HepG2 (cell line): ENCODE measurements at regions not wholly inside any gene's neighbourhood (a gene's known extent, or its start where the extent isn't known, plus 50 kb on each side); places are given as distances from the start of the nearest gene placed in this dataset.

Experiments
- ARHGAP35 ChIP-seq: sonication (generic); formaldehyde crosslinking; IDR thresholded peaks from 2 replicates; pipeline ENCODE4 v1.9.0; 2022; ENCODE audit warnings: mild to moderate bottlenecking, inconsistent platforms, moderate library complexity, missing genetic modification reagents, borderline replicate concordance
- CENPX ChIP-seq: sonication (generic); formaldehyde crosslinking; IDR thresholded peaks from 2 replicates; pipeline ENCODE4 v1.9.0; 2021; ENCODE audit warnings: mild to moderate bottlenecking, missing genetic modification reagents, moderate library complexity
- ERF ChIP-seq: IDR thresholded peaks from 2 replicates; pipeline ENCODE4 v1.6.1; 2018; ENCODE audit warnings: missing biosample characterization, missing genetic modification reagents
- FOXO4 ChIP-seq: sonication (generic); formaldehyde crosslinking; conservative IDR thresholded peaks from 2 replicates; pipeline ENCODE4 v1.8.1; 2023; ENCODE audit warnings: missing genetic modification reagents
- HBP1 ChIP-seq: IDR thresholded peaks from 2 replicates; pipeline ENCODE4 v1.6.1; 2016; ENCODE audit warnings: low read depth, control low read depth
- HNF1B ChIP-seq: sonication (generic); formaldehyde crosslinking; IDR thresholded peaks from 2 replicates; pipeline ENCODE4 v1.5.1; 2020; ENCODE audit warnings: mild to moderate bottlenecking, moderate library complexity, missing genetic modification reagents
- MTF2 ChIP-seq: sonication (generic); formaldehyde crosslinking; IDR thresholded peaks from 2 replicates; pipeline ENCODE4 v1.5.0; 2020; ENCODE audit warnings: missing genetic modification reagents, borderline replicate concordance
- TFAP4 ChIP-seq: sonication (generic); IDR thresholded peaks from 2 replicates; pipeline ENCODE4 v1.6.1; 2016; ENCODE audit warnings: low read depth, borderline replicate concordance
- TSC22D2 ChIP-seq: sonication (generic); formaldehyde crosslinking; IDR thresholded peaks from 2 replicates; pipeline ENCODE4 v1.5.1; 2020; ENCODE audit warnings: missing genetic modification reagents, mild to moderate bottlenecking, borderline replicate concordance
- YY1 ChIP-seq: IDR thresholded peaks from 2 replicates; pipeline ENCODE4 v1.6.1; 2011; ENCODE audit warnings: low read length, low read depth, moderate library complexity, mild to moderate bottlenecking; ENCODE audit not compliant: insufficient read depth, insufficient replicate concordance
- ZNF124 ChIP-seq: sonication (generic); formaldehyde crosslinking; IDR thresholded peaks from 2 replicates; pipeline ENCODE4 v1.4.0; 2020; ENCODE audit warnings: missing genetic modification reagents
- ZNF24 ChIP-seq: fragments of 450-650 bp; IDR thresholded peaks from 2 replicates; pipeline ENCODE4 v1.6.1; 2017; ENCODE audit warnings: antibody characterized with exemption, mild to moderate bottlenecking
- ZNF512B ChIP-seq: sonication (generic); formaldehyde crosslinking; IDR thresholded peaks from 2 replicates; pipeline ENCODE4 v1.5.1; 2020; ENCODE audit warnings: missing genetic modification reagents, mild to moderate bottlenecking, borderline replicate concordance
- ZNF543 ChIP-seq: sonication (generic); formaldehyde crosslinking; IDR thresholded peaks from 2 replicates; pipeline ENCODE4 v1.4.0; 2020; ENCODE audit warnings: mild to moderate bottlenecking, missing genetic modification reagents
- ZNF549 ChIP-seq: sonication (generic); formaldehyde crosslinking; IDR thresholded peaks from 2 replicates; pipeline ENCODE4 v1.5.0; 2020; ENCODE audit warnings: missing genetic modification reagents
- ZNF687 ChIP-seq: sonication (generic); formaldehyde crosslinking; IDR thresholded peaks from 2 replicates; pipeline ENCODE4 v1.5.1; 2020; ENCODE audit warnings: mild to moderate bottlenecking, missing genetic modification reagents, moderate library complexity
- ZNF878 ChIP-seq: sonication (generic); formaldehyde crosslinking; IDR thresholded peaks from 2 replicates; pipeline ENCODE4 v1.8.1; 2023; ENCODE audit warnings: mild to moderate bottlenecking, missing genetic modification reagents, moderate library complexity

GRCh38 chr2:101533561-101534148 is 58.7 kb upstream of the RFX8 start (continued):
- TF ChIP-seq ZNF687 (CRISPR knock-in tag) = peak; percentile 35; the same call in 1 of the 2 replicates
- TF ChIP-seq FOXO4 (CRISPR knock-in tag) = no peak
- no peak for TF ChIP-seq ZNF512B (CRISPR knock-in tag)
- 0 out of 2 replicates have a peak, but pooled peaks have one; percentile 19 for TF ChIP-seq TFAP4
- no peak for TF ChIP-seq ARHGAP35 (CRISPR knock-in tag)
- no peak for TF ChIP-seq MTF2
- no peak for TF ChIP-seq ERF (CRISPR knock-in tag)
- no peak for TF ChIP-seq CENPX
- no peak for TF ChIP-seq ZNF878 (CRISPR knock-in tag)
- no peak for TF ChIP-seq HBP1 (CRISPR knock-in tag)
- TF ChIP-seq ZNF24 = no peak
- no peak for TF ChIP-seq YY1
- no peak for TF ChIP-seq TSC22D2 (CRISPR knock-in tag)
- 0 out of 2 replicates have a peak, but pooled peaks have one; percentile 21 for TF ChIP-seq ZNF543 (CRISPR knock-in tag)
- TF ChIP-seq ZNF124 = no peak
- 0 out of 2 replicates have a peak, but pooled peaks have one; percentile 25 for TF ChIP-seq HNF1B
- no peak for TF ChIP-seq ZNF549
